NCI-H2196 treated with DMSO at 0.1 percent for 48 hours (cell line): ENCODE measurements at regions not wholly inside any gene's neighbourhood (a gene's known extent, or its start where the extent isn't known, plus 50 kb on each side); places are given as distances from the start of the nearest gene placed in this dataset.

Experiments
- DNase-seq: peaks from one replicate; lab custom pipeline; 2025; ENCODE audit not compliant: unreplicated experiment; lab: John Stamatoyannopoulos, UW

GRCh38 chr3:103705641-103706040 is 1270.8 kb downstream of the ZPLD1 start:
- DNase-seq: no peak

GRCh38 chr3:103706671-103707070 is 1271.9 kb downstream of the ZPLD1 start:
- DNase-seq: no peak

- DNase-seq: no peak
Measured at GRCh38 chr3:103711670-103712069, 1276.9 kb downstream of the ZPLD1 start.

GRCh38 chr3:103712320-103713008 is 1277.6 kb downstream of the ZPLD1 start:
- DNase-seq: no peak

GRCh38 chr3:103729547-103729946 is 1294.7 kb downstream of the ZPLD1 start:
- DNase-seq: no peak

- no peak for DNase-seq
Measured at GRCh38 chr3:103730744-103731143, 1295.9 kb downstream of the ZPLD1 start.

GRCh38 chr3:103752986-103753385 is 1318.2 kb downstream of the ZPLD1 start:
- DNase-seq: no peak

- no peak for DNase-seq
Measured at GRCh38 chr3:103767635-103768034, 1332.8 kb downstream of the ZPLD1 start.

- no peak for DNase-seq
Measured at GRCh38 chr3:103785017-103785416, 1350.2 kb downstream of the ZPLD1 start.

- DNase-seq: no peak
Measured at GRCh38 chr3:103785537-103785936, 1350.7 kb downstream of the ZPLD1 start.

GRCh38 chr3:103786296-103786695 is 1351.5 kb downstream of the ZPLD1 start:
- DNase-seq: no peak

- no peak for DNase-seq
Measured at GRCh38 chr3:103787164-103787871, 1352.5 kb downstream of the ZPLD1 start.

GRCh38 chr3:103787879-103788278 is 1353.1 kb downstream of the ZPLD1 start:
- no peak for DNase-seq

GRCh38 chr3:103791786-103792515 is 1357.1 kb downstream of the ZPLD1 start:
- DNase-seq: no peak

- DNase-seq: no peak
Measured at GRCh38 chr3:103794656-103795055, 1359.8 kb downstream of the ZPLD1 start.

- no peak for DNase-seq
Measured at GRCh38 chr3:103796068-103796467, 1361.3 kb downstream of the ZPLD1 start.

- DNase-seq: no peak
Measured at GRCh38 chr3:103803787-103804186, 1369.0 kb downstream of the ZPLD1 start.

GRCh38 chr3:103810167-103810566 is 1375.4 kb downstream of the ZPLD1 start:
- no peak for DNase-seq

GRCh38 chr3:103813955-103814354 is 1379.1 kb downstream of the ZPLD1 start:
- no peak for DNase-seq

- no peak for DNase-seq
Measured at GRCh38 chr3:103818398-103818797, 1383.6 kb downstream of the ZPLD1 start.

GRCh38 chr3:103818800-103819199 is 1384.0 kb downstream of the ZPLD1 start:
- DNase-seq: no peak

- no peak for DNase-seq
Measured at GRCh38 chr3:103825586-103825985, 1390.8 kb downstream of the ZPLD1 start.
